Neutrophil (primary cell): ENCODE measurements at regions not wholly inside any gene's neighbourhood (a gene's known extent, or its start where the extent isn't known, plus 50 kb on each side); places are given as distances from the start of the nearest gene placed in this dataset.
"Not testable (repeated sequence)": the region's sequence is repeated elsewhere in the genome, so short reads cannot be mapped to it uniquely, and the experiment has no call there.

Experiments
- H3K27ac ChIP-seq: fragments of 200-600 bp; sonication (generic); 2 replicates; pipeline ENCODE4 v1.5.1; 2016; ENCODE audit warnings: mild to moderate bottlenecking, moderate library complexity
- H3K27me3 ChIP-seq: fragments of 200-600 bp; sonication (generic); 2 replicates; pipeline ENCODE4 v1.6.0; 2016; ENCODE audit warnings: mild to moderate bottlenecking
- H3K36me3 ChIP-seq: fragments of 200-600 bp; sonication (generic); 2 replicates; pipeline ENCODE4 v1.5.1; 2017
- H3K4me1 ChIP-seq, 2 experiments: fragments of 200-600 bp in 1 of 2; sonication (generic) in 1 of 2; 1 replicate in 1 of 2; 2 replicates in 1 of 2; pipeline versions ENCODE4 v1.5.1 to v1.6.1; 2013 to 2016; ENCODE audit warnings: low read depth in 1 of 2, low read length in 1 of 2, mild to moderate bottlenecking in 1 of 2, moderate library complexity in 1 of 2; ENCODE audit not compliant: control insufficient read depth in 1 of 2, insufficient read depth in 1 of 2
- H3K4me3 ChIP-seq, 2 experiments: fragments of 200-600 bp in 1 of 2; sonication (generic) in 1 of 2; 1 replicate in 1 of 2; 2 replicates in 1 of 2; pipeline ENCODE4 v1.5.1; 2013 to 2016; ENCODE audit warnings: low read depth in 1 of 2, low read length in 1 of 2, mild to moderate bottlenecking in 1 of 2, moderate library complexity in 1 of 2
- H3K9me3 ChIP-seq: fragments of 200-600 bp; sonication (generic); 2 replicates; pipeline ENCODE4 v1.5.1; 2016
- CTCF ChIP-seq: fragments of 200-600 bp; sonication (generic); IDR thresholded peaks from 2 replicates; pipeline ENCODE4 v1.5.1; 2016; ENCODE audit warnings: antibody characterized with exemption

- Histone ChIP-seq H3K27ac (peak overlapping the region; percentile 30), H3K4me1 (peaks cover 2 to 8% of the 10 kb centered on the region in 2 experiments), H3K27me3 (no peaks in the 10 kb centered on the region), H3K9me3 (no peaks in the 10 kb centered on the region), H3K36me3 (no peaks in the 10 kb centered on the region), H3K4me3 (no peak overlapping the region)
- no peak for TF ChIP-seq CTCF
Measured at GRCh38 chr4:12110627-12111026, 681.9 kb upstream of the HS3ST1 start.

GRCh38 chr4:12109056-12109455, 680.4 kb upstream of the HS3ST1 start:
- not testable (repeated sequence) for H3K27me3 ChIP-seq, H3K4me3 ChIP-seq, H3K9me3 ChIP-seq, H3K36me3 ChIP-seq, H3K4me1 ChIP-seq, H3K27ac ChIP-seq

- H3K4me1 ChIP-seq = peaks cover 0 to 1% of the 10 kb centered on the region in 2 experiments
- no peaks in the 10 kb centered on the region for H3K27me3 ChIP-seq
- no peak overlapping the region for H3K4me3 ChIP-seq
- no peaks in the 10 kb centered on the region for H3K9me3 ChIP-seq
- no peaks in the 10 kb centered on the region for H3K36me3 ChIP-seq
- H3K27ac ChIP-seq = no peak overlapping the region
- no peak for TF ChIP-seq CTCF
Measured at GRCh38 chr4:12105519-12105918, 676.8 kb upstream of the HS3ST1 start.

- H3K27ac ChIP-seq, H3K4me1 ChIP-seq, H3K36me3 ChIP-seq, H3K4me3 ChIP-seq, H3K9me3 ChIP-seq, H3K27me3 ChIP-seq: not testable (repeated sequence)
Measured at GRCh38 chr4:12089920-12090319, 661.2 kb upstream of the HS3ST1 start.

- no peaks in the 10 kb centered on the region for H3K36me3 ChIP-seq
- TF ChIP-seq CTCF = no peak
- no peaks in the 10 kb centered on the region for H3K9me3 ChIP-seq
Measured at GRCh38 chr4:12084690-12085089, 656.0 kb upstream of the HS3ST1 start.

GRCh38 chr4:12071316-12071715, 642.6 kb upstream of the HS3ST1 start:
- no peak for TF ChIP-seq CTCF
- no peak overlapping the region for H3K4me3 ChIP-seq

More at GRCh38 chr4:12084690-12085089, 656.0 kb upstream of the HS3ST1 start:
- Histone ChIP-seq H3K4me3 (no peak overlapping the region), H3K27ac (no peak overlapping the region), H3K4me1 (no peaks in the 10 kb centered on the region), H3K27me3 (no peaks in the 10 kb centered on the region)

GRCh38 chr4:12053966-12054365, 625.3 kb upstream of the HS3ST1 start:
- Histone ChIP-seq H3K9me3 (no peaks in the 10 kb centered on the region), H3K27ac (no peak overlapping the region), H3K27me3 (no peaks in the 10 kb centered on the region), H3K36me3 (no peaks in the 10 kb centered on the region), H3K4me1 (no peaks in the 10 kb centered on the region), H3K4me3 (no peak overlapping the region)
- TF ChIP-seq CTCF = no peak

More at GRCh38 chr4:12071316-12071715, 642.6 kb upstream of the HS3ST1 start:
- Histone ChIP-seq H3K4me1 (no peaks in the 10 kb centered on the region), H3K27me3 (peaks cover 13% of the 10 kb centered on the region), H3K9me3 (no peaks in the 10 kb centered on the region), H3K27ac (no peak overlapping the region), H3K36me3 (no peaks in the 10 kb centered on the region)
